Adrenal gland (tissue), 9 donors: ENCODE measurements at regions not wholly inside any gene's neighbourhood (a gene's known extent, or its start where the extent isn't known, plus 50 kb on each side); places are given as distances from the start of the nearest gene placed in this dataset.

ENCODE experiments used
- DNase-seq, 7 donors: peaks; one replicate each; pipeline ENCODE4 v3.0.0-alpha.2; 2019 to 2020
- H3K27ac ChIP-seq, 5 donors: fragments of 200-600 bp; sonication (generic) in 4 of 5; 1 replicate in 3 of 5; 2 replicates in 2 of 5; pipeline versions ENCODE4 v1.5.1 to v1.8.0; 2016 to 2020; ENCODE audit warnings: mild to moderate bottlenecking in 1 of 5
- H3K27me3 ChIP-seq: fragments of 200-600 bp; 2 replicates; pipeline ENCODE4 v1.8.0; 2021
- H3K36me3 ChIP-seq, 2 donors: fragments of 200-600 bp; replicated peaks in 1 of 2; 1 replicate in 1 of 2; 2 replicates in 1 of 2; pipeline versions ENCODE4 v1.5.1 to v1.8.0; 2018 to 2022
- H3K4me1 ChIP-seq, 2 donors: fragments of 200-600 bp; replicated peaks in 1 of 2; 1 replicate in 1 of 2; 2 replicates in 1 of 2; pipeline versions ENCODE4 v1.5.1 to v1.8.0; 2018 to 2021
- H3K4me3 ChIP-seq, 4 donors: fragments of 200-600 bp; sonication (generic) in 3 of 4; one replicate each; pipeline ENCODE4 v1.5.1; 2016 to 2018
- H3K9me3 ChIP-seq, 3 donors: fragments of 200-600 bp; sonication (generic) in 1 of 3; replicated peaks in 1 of 3; 1 replicate in 2 of 3; 2 replicates in 1 of 3; pipeline versions ENCODE4 v1.5.1 to v1.8.0; 2016 to 2021
- CTCF ChIP-seq, 6 experiments: fragments of 450-650 bp in 4 of 6; fragments of 200-600 bp in 2 of 6; sonication (generic) in 1 of 6; IDR thresholded peaks; 1 replicate in 5 of 6; 2 replicates in 1 of 6; pipeline versions ENCODE4 v1.5.1 to v1.8.0; 2016 to 2021; ENCODE audit warnings: antibody characterized with exemption in 6 of 6, mild to moderate bottlenecking in 2 of 6, moderate library complexity in 1 of 6
- POLR2A ChIP-seq, 2 donors: fragments of 450-650 bp; IDR thresholded peaks; one replicate each; pipeline ENCODE4 v1.6.1; 2017; ENCODE audit warnings: antibody characterized with exemption in 2 of 2, mild to moderate bottlenecking in 2 of 2, moderate library complexity in 1 of 2
- WGBS, 4 donors: extraction: QIAGEN DNeasy Blood & Tissue Kit in 2 of 4; methylation state at CpG; one replicate each; pipeline versions ENCODE4 v1.1.5 to v1.1.7; 2013 to 2017; 5-methylcytosine and 5-hydroxymethylcytosine counted together
- intact Hi-C, 2 donors: fragments of 100-400 bp; cut with DNase I; formaldehyde crosslinking; loops; one replicate each; pipeline versions ENCODE4 v1.14.1 to v1.15.0; 2022 to 2023
- donor health status: healthy with polysubstance abuse.
- donor health status: Bipolar disorder and iron deficiency.
- donor health status: DM: yes; HTN: yes; CAD: no.
- donor health status: DM: no; HTN: no; CAD: no.
- donor health status: DM: no; HTN: no; CAD: no.

- Histone ChIP-seq H3K27ac (no peak overlapping the region), H3K4me3 (no peak overlapping the region), H3K27me3 (no peaks in the 10 kb centered on the region), H3K36me3 (no peaks in the 10 kb centered on the region), H3K4me1 (no peaks in the 10 kb centered on the region), H3K9me3 (no peaks in the 10 kb centered on the region)
- 72 to 78% (median 76%) methylated on average over 3 of the region's 3 CpGs for WGBS, 4 donors
- no peak for DNase-seq
- intact Hi-C loops, result no loop called here
- no peak for TF ChIP-seq POLR2A (IDR thresholded peaks at IDR 0.05)
- no peak for TF ChIP-seq CTCF (IDR thresholded peaks at IDR 0.05)
Observed at GRCh38 chr15:53397041-53397616, 362.3 kb downstream of the WDR72 start.

- TF ChIP-seq CTCF (IDR thresholded peaks at IDR 0.05), result no peak
- no peak for TF ChIP-seq POLR2A (IDR thresholded peaks at IDR 0.05)
- Histone ChIP-seq H3K9me3 (no peaks in the 10 kb centered on the region), H3K27ac (no peak overlapping the region), H3K27me3 (no peaks in the 10 kb centered on the region), H3K4me1 (no peaks in the 10 kb centered on the region), H3K36me3 (no peaks in the 10 kb centered on the region), H3K4me3 (no peak overlapping the region)
- DNase-seq, result no peak
- intact Hi-C loops, result no loop called here
- 81 to 94% (median 86%) methylated on average over 2 of the region's 2 CpGs for WGBS, 4 donors
Observed at GRCh38 chr15:53395871-53396270, 363.6 kb downstream of the WDR72 start.

GRCh38 chr15:53390549-53390948, 368.9 kb downstream of the WDR72 start:
- no peak for DNase-seq
- Histone ChIP-seq H3K27me3 (no peaks in the 10 kb centered on the region), H3K9me3 (no peaks in the 10 kb centered on the region), H3K27ac (no peak overlapping the region), H3K4me3 (no peak overlapping the region), H3K36me3 (no peaks in the 10 kb centered on the region), H3K4me1 (no peaks in the 10 kb centered on the region)
- no peak for TF ChIP-seq POLR2A (IDR thresholded peaks at IDR 0.05)
- TF ChIP-seq CTCF (IDR thresholded peaks at IDR 0.05), result no peak
- intact Hi-C loops, result no loop called here
- 73 to 96% (median 86%) methylated on average over 1 of the region's 1 CpG for WGBS, 4 donors

- Histone ChIP-seq H3K4me3 (no peak overlapping the region), H3K4me1 (no peaks in the 10 kb centered on the region), H3K27me3 (no peaks in the 10 kb centered on the region), H3K36me3 (no peaks in the 10 kb centered on the region), H3K9me3 (no peaks in the 10 kb centered on the region), H3K27ac (no peak overlapping the region)
- intact Hi-C loops, result loop anchor here in 1 of 2 donors (10.0 kb wide), 1 partner anchor 55 kb away; no protein-coding TSS in a partner anchor
- no peak for DNase-seq
- TF ChIP-seq POLR2A (IDR thresholded peaks at IDR 0.05) (no peak), CTCF (IDR thresholded peaks at IDR 0.05) (no peak)
- 81 to 84% (median 83%) methylated on average over 12 to 15 of the region's 15 CpGs for WGBS, 4 donors
Observed at GRCh38 chr15:53389271-53390037, 370.0 kb downstream of the WDR72 start.
